IMR-90 (cell line): ENCODE measurements at regions not wholly inside any gene's neighbourhood (a gene's known extent, or its start where the extent isn't known, plus 50 kb on each side); places are given as distances from the start of the nearest gene placed in this dataset.

Experiments
- ATAC-seq: fragments of 200-7000 bp; cut with Tn5 transposase; 2 replicates; pipeline ENCODE4 v1.9.1; 2020; ENCODE audit warnings: low read depth, mild to moderate bottlenecking, moderate library complexity
- BruUV-seq: library from RNA; stranded (reverse); fragments of 400-500 nt; replicated peaks from 2 replicates; lab custom pipeline; 2021; lab: Mats Ljungman, UMichigan
- CTCF ChIA-PET: fragments of 300-600 bp; formaldehyde crosslinking; extraction: SDS; loops from one replicate; lab custom pipeline; 2021; ENCODE audit warnings: antibody characterized with exemption; lab: Yijun Ruan, JAX
- POLR2A ChIA-PET: fragments of 300-600 bp; sonication (Branson Sonifier 250); formaldehyde crosslinking; loops from one replicate; lab custom pipeline; 2022; ENCODE audit warnings: antibody characterized with exemption; ENCODE audit not compliant: unreplicated experiment; lab: Charles Lee
- DNase-seq: peaks from one replicate; pipeline ENCODE4 v3.0.0; 2013
- H2AFZ ChIP-seq: replicated peaks from 2 replicates; pipeline ENCODE3; 2013; ENCODE audit warnings: low read length, mild to moderate bottlenecking; ENCODE audit not compliant: poor library complexity
- H2AK5ac ChIP-seq: 2 replicates; pipeline ENCODE4 v1.6.1; 2013; ENCODE audit warnings: low read depth, low read length, inconsistent platforms
- H2AK9ac ChIP-seq: replicated peaks from 2 replicates; pipeline ENCODE3; 2013; ENCODE audit warnings: mild to moderate bottlenecking, low read depth, low read length, moderate library complexity; ENCODE audit not compliant: poor library complexity
- H2BK120ac ChIP-seq: 2 replicates; pipeline ENCODE4 v1.6.1; 2013; ENCODE audit warnings: low read depth, low read length, inconsistent platforms
- H2BK15ac ChIP-seq: 3 replicates; pipeline ENCODE4 v1.6.1; 2013; ENCODE audit warnings: low read depth, low read length, inconsistent platforms
- H2BK20ac ChIP-seq: 2 replicates; pipeline ENCODE4 v1.6.1; 2013; ENCODE audit warnings: low read depth, mild to moderate bottlenecking, inconsistent platforms, low read length, moderate library complexity
- H2BK5ac ChIP-seq: 2 replicates; pipeline ENCODE4 v1.6.1; 2013; ENCODE audit warnings: mild to moderate bottlenecking, low read depth, low read length, inconsistent platforms; ENCODE audit not compliant: poor library complexity, severe bottlenecking
- H3K14ac ChIP-seq: replicated peaks from 2 replicates; pipeline ENCODE4 v1.6.1; 2013; ENCODE audit warnings: low read depth, low read length, inconsistent platforms
- H3K18ac ChIP-seq: 2 replicates; pipeline ENCODE4 v1.6.1; 2013; ENCODE audit warnings: low read depth, low read length, control low read depth
- H3K23ac ChIP-seq: 2 replicates; pipeline ENCODE4 v1.6.1; 2013; ENCODE audit warnings: low read depth, low read length, inconsistent platforms
- H3K27ac ChIP-seq: 2 replicates; pipeline ENCODE4 v1.5.1; 2013; ENCODE audit warnings: mild to moderate bottlenecking, control low read depth, low read length; ENCODE audit not compliant: insufficient read depth
- H3K27me3 ChIP-seq: 2 replicates; pipeline ENCODE4 v1.6.1; 2013; ENCODE audit warnings: low read length; ENCODE audit not compliant: control insufficient read depth, insufficient read depth
- H3K36me3 ChIP-seq: 2 replicates; pipeline ENCODE4 v1.6.1; 2013; ENCODE audit warnings: low read length, mixed read lengths; ENCODE audit not compliant: control insufficient read depth, insufficient read depth
- H3K4ac ChIP-seq: 2 replicates; pipeline ENCODE4 v1.6.1; 2013; ENCODE audit warnings: low read depth, low read length, inconsistent platforms
- H3K4me1 ChIP-seq: 2 replicates; pipeline ENCODE4 v1.6.1; 2013; ENCODE audit warnings: low read length, mixed read lengths; ENCODE audit not compliant: control insufficient read depth, insufficient read depth
- H3K4me2 ChIP-seq: 2 replicates; pipeline ENCODE4 v1.6.1; 2013; ENCODE audit warnings: low read depth, mild to moderate bottlenecking, control low read depth, low read length, moderate library complexity
- H3K4me3 ChIP-seq: 2 replicates; pipeline ENCODE4 v1.5.1; 2013; ENCODE audit warnings: low read depth, mild to moderate bottlenecking, control low read depth, low read length, moderate library complexity; ENCODE audit not compliant: insufficient read depth
- H3K56ac ChIP-seq: 2 replicates; pipeline ENCODE4 v1.6.1; 2013; ENCODE audit warnings: low read length, inconsistent platforms; ENCODE audit not compliant: insufficient read depth; ENCODE audit errors: extremely low read depth
- H3K79me1 ChIP-seq, 2 experiments: 2 replicates each; pipeline ENCODE4 v1.6.1; 2013; ENCODE audit warnings: low read length in 2 of 2, inconsistent platforms in 1 of 2, low read depth in 1 of 2
- H3K9ac ChIP-seq: 2 replicates; pipeline ENCODE4 v1.6.1; 2013; ENCODE audit warnings: low read depth, low read length, control low read depth
- H3K9me1 ChIP-seq: 2 replicates; pipeline ENCODE4 v1.6.1; 2013; ENCODE audit warnings: low read length, inconsistent platforms; ENCODE audit not compliant: insufficient read depth
- H3K9me3 ChIP-seq: 2 replicates; pipeline ENCODE4 v1.6.1; 2013; ENCODE audit warnings: low read length; ENCODE audit not compliant: control insufficient read depth, insufficient read depth
- H4K20me1 ChIP-seq: 2 replicates; pipeline ENCODE4 v1.6.1; 2013; ENCODE audit warnings: low read length, inconsistent platforms; ENCODE audit not compliant: insufficient read depth
- H4K5ac ChIP-seq: 2 replicates; pipeline ENCODE4 v1.6.1; 2013; ENCODE audit warnings: mild to moderate bottlenecking, low read depth, low read length, control low read depth
- H4K8ac ChIP-seq, 2 experiments: 2 replicates each; pipeline ENCODE4 v1.6.1; 2013; ENCODE audit warnings: low read depth in 2 of 2, low read length in 2 of 2, control low read depth in 1 of 2, inconsistent platforms in 1 of 2
- H4K91ac ChIP-seq: 2 replicates; pipeline ENCODE4 v1.6.1; 2013; ENCODE audit warnings: low read depth, low read length, inconsistent platforms; ENCODE audit not compliant: insufficient read depth
- BHLHE40 ChIP-seq: fragments of 150-350 bp; IDR thresholded peaks from 2 replicates; pipeline ENCODE4 v1.6.1; 2016; ENCODE audit warnings: mild to moderate bottlenecking, low read depth, low read length
- CEBPB ChIP-seq: IDR thresholded peaks from 2 replicates; pipeline ENCODE4 v1.6.1; 2012; ENCODE audit warnings: low read depth, low read length, improper control_type of control experiment
- CHD1 ChIP-seq: IDR thresholded peaks from 2 replicates; pipeline ENCODE4 v1.6.1; 2012; ENCODE audit warnings: low read depth, low read length, improper control_type of control experiment
- ELK1 ChIP-seq: fragments of 150-350 bp; IDR thresholded peaks from 2 replicates; pipeline ENCODE4 v1.6.1; 2016; ENCODE audit warnings: low read depth, mild to moderate bottlenecking, low read length, moderate library complexity, borderline replicate concordance
- FOS ChIP-seq: fragments of 150-350 bp; IDR thresholded peaks from 2 replicates; pipeline ENCODE4 v1.6.1; 2016; ENCODE audit warnings: low read depth, low read length
- MAFK ChIP-seq: IDR thresholded peaks from 2 replicates; pipeline ENCODE4 v1.6.1; 2012; ENCODE audit warnings: low read depth, low read length, improper control_type of control experiment
- MAZ ChIP-seq: IDR thresholded peaks from 2 replicates; pipeline ENCODE4 v1.6.1; 2012; ENCODE audit warnings: low read depth, mild to moderate bottlenecking, low read length, improper control_type of control experiment, moderate library complexity, borderline replicate concordance
- MXI1 ChIP-seq: IDR thresholded peaks from 2 replicates; pipeline ENCODE4 v1.6.1; 2012; ENCODE audit warnings: low read depth, mild to moderate bottlenecking, low read length, moderate library complexity, borderline replicate concordance
- NFE2L2 ChIP-seq: fragments of 150-350 bp; IDR thresholded peaks from 2 replicates; pipeline ENCODE4 v1.6.1; 2016; ENCODE audit warnings: low read depth, mild to moderate bottlenecking, low read length
- POLR2A ChIP-seq: IDR thresholded peaks from 2 replicates; pipeline ENCODE4 v1.6.1; 2012; ENCODE audit warnings: mild to moderate bottlenecking, low read depth, low read length
- RCOR1 ChIP-seq: IDR thresholded peaks from 2 replicates; pipeline ENCODE4 v1.6.1; 2012; ENCODE audit warnings: mild to moderate bottlenecking, low read length, improper control_type of control experiment; ENCODE audit not compliant: insufficient replicate concordance
- SMC3 ChIP-seq: fragments of 150-350 bp; IDR thresholded peaks from 2 replicates; pipeline ENCODE4 v1.6.1; 2016; ENCODE audit warnings: low read depth, mild to moderate bottlenecking, antibody characterized with exemption, low read length, moderate library complexity
- WGBS, 2 experiments: methylation state at CpG; one replicate each; pipeline versions ENCODE4 v1.1.5 to v1.1.7; 2013; ENCODE audit warnings: missing lambda C conversion rate in 2 of 2; ENCODE audit not compliant: insufficient read length in 1 of 2; ENCODE audit errors: extremely low coverage in 2 of 2; 5-methylcytosine and 5-hydroxymethylcytosine counted together
- dilution Hi-C: fragments of 300-500 bp; cut with HindIII; formaldehyde crosslinking; loops from one replicate; pipeline ENCODE4 v1.14.3; 2018; ENCODE audit warnings: low sequenced_read_pairs; ENCODE audit not compliant: unreplicated experiment
- in situ Hi-C: fragments of 300-500 bp; cut with MboI; formaldehyde crosslinking; loops from 3 replicates; pipeline ENCODE4 v1.14.3; 2019; ENCODE audit warnings: low sequenced_read_pairs, inconsistent platforms, mixed read lengths
- intact Hi-C: fragments of 100-400 bp; cut with micrococcal nuclease; formaldehyde crosslinking; loops from 2 replicates; pipeline ENCODE4 v1.10.0; 2022
- TF ChIP-seq, protein P1 (sequence below): conservative IDR thresholded peaks from 2 replicates; pipeline ENCODE4 v1.5.1; 2012; ENCODE audit warnings: mild to moderate bottlenecking, low read depth, low read length, improper control_type of control experiment
- TF ChIP-seq, protein P2 (sequence below): fragments of 150-350 bp; IDR thresholded peaks from 2 replicates; pipeline ENCODE4 v1.6.1; 2017; ENCODE audit warnings: mild to moderate bottlenecking, antibody characterized with exemption, low read length, low read depth

DNA sequence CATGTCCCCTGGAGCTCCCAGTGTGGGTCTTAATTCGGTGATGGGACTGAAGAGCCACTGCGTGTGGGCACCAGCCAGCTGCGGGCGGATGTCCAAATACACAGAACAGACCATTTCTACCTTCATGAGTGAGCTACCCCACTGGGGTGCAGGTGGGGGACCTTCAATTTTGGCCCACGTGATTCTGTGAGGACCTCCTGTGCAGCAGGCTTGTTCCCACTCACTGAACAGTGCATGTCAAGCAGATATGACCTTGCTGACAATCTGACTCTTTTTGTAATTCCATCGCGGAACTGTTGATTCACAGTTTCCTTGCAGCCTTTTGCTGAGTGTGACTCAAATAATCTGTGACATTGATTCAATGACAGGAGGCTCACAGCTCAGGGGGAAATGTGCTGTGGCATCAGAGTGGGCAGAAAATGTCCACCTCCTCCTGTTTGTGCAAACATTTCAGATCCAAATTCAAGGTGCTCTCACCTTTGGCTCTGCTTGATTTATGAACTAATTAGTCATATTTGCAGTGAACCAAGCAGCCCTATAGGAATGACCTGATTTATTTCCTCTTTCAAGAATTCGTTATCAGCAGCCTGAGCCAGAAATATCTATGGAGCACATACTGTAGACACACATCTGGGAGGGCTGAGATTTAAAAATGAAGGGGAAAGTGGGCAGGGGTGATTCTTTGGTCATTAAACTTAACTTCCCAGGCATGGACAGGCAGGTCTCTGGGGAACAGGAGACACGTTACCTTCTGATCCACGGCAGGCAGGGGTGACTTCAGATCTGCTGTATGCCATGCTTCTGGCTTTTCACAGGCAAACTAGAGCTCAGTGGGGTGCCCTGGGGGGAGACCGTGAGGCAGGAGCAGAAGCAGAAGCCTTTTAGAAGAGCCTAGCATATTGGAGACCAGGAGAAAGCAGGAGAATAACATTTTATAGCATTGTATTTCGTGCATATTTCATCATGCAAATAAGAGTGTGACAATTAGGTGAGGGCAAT lies 170.0 kb upstream of the KL start:
- DNase-seq (no peak), ATAC-seq (no peak)
- Histone ChIP-seq H2BK120ac (no peak overlapping the region), H2AFZ (peak overlapping the region; percentile 33), H3K4me1 (peaks cover 2% of the 10 kb centered on the region; the same call in 1 of the 2 replicates), H3K9ac (no peak overlapping the region), H2BK15ac (no peak overlapping the region), H2BK5ac (no peak overlapping the region), H3K56ac (no peak overlapping the region), H3K9me3 (peaks cover 2% of the 10 kb centered on the region; the same call in 1 of the 2 replicates), H3K4me3 (no peak overlapping the region), H2AK9ac (peak overlapping the region; percentile 45), H4K91ac (no peak overlapping the region), H3K4ac (no peak overlapping the region), H2AK5ac (no peak overlapping the region), H2BK20ac (no peak overlapping the region), H3K27ac (no peak overlapping the region), H3K4me2 (no peak overlapping the region), H3K14ac (no peak overlapping the region), H3K36me3 (no peaks in the 10 kb centered on the region), H3K18ac (no peak overlapping the region), H3K23ac (no peak overlapping the region), H4K20me1 (no peaks in the 10 kb centered on the region), H3K9me1 (peaks cover 2% of the 10 kb centered on the region), H4K8ac (no peak overlapping the region), H4K5ac (no peak overlapping the region), H3K79me1 (no peaks in the 10 kb centered on the region), H3K27me3 (peaks cover 7% of the 10 kb centered on the region)
- CTCF ChIA-PET, result interaction anchor here (0.5 to 0.6 kb wide), 3 partner anchors 173 to 211 kb away, joined by 3 to 4 read pairs (median 3); no protein-coding TSS in a partner anchor
- in situ Hi-C loops, result no loop called here
- 50% methylated on average over 4 of the region's 12 CpGs; no CpG with 5 or more reads in 1 of the 2 experiments for WGBS, 2 experiments
- POLR2A ChIA-PET, result no interaction called here
- intact Hi-C loops, result no loop called here
- dilution Hi-C loops, result no loop called here
- BruUV-seq, result no TSS peak
- no peak for TF ChIP-seq BHLHE40
- TF ChIP-seq RCOR1, result no peak
- TF ChIP-seq MAFK, result no peak
- no peak for TF ChIP-seq CEBPB
- TF ChIP-seq SMC3, result no peak
- TF ChIP-seq, protein P1, sequence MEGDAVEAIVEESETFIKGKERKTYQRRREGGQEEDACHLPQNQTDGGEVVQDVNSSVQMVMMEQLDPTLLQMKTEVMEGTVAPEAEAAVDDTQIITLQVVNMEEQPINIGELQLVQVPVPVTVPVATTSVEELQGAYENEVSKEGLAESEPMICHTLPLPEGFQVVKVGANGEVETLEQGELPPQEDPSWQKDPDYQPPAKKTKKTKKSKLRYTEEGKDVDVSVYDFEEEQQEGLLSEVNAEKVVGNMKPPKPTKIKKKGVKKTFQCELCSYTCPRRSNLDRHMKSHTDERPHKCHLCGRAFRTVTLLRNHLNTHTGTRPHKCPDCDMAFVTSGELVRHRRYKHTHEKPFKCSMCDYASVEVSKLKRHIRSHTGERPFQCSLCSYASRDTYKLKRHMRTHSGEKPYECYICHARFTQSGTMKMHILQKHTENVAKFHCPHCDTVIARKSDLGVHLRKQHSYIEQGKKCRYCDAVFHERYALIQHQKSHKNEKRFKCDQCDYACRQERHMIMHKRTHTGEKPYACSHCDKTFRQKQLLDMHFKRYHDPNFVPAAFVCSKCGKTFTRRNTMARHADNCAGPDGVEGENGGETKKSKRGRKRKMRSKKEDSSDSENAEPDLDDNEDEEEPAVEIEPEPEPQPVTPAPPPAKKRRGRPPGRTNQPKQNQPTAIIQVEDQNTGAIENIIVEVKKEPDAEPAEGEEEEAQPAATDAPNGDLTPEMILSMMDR, result no peak
- TF ChIP-seq FOS, result no peak
- no peak for TF ChIP-seq MAZ
- no peak for TF ChIP-seq MXI1
- no peak for TF ChIP-seq POLR2A
- no peak for TF ChIP-seq NFE2L2
- no peak for TF ChIP-seq ELK1
- no peak for TF ChIP-seq CHD1
- TF ChIP-seq, protein P2, sequence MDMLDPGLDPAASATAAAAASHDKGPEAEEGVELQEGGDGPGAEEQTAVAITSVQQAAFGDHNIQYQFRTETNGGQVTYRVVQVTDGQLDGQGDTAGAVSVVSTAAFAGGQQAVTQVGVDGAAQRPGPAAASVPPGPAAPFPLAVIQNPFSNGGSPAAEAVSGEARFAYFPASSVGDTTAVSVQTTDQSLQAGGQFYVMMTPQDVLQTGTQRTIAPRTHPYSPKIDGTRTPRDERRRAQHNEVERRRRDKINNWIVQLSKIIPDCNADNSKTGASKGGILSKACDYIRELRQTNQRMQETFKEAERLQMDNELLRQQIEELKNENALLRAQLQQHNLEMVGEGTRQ, result no peak
